Heart left ventricle (tissue), 16 donors: ENCODE measurements at regions not wholly inside any gene's neighbourhood (a gene's known extent, or its start where the extent isn't known, plus 50 kb on each side); places are given as distances from the start of the nearest gene placed in this dataset.

Experiments used
- ATAC-seq, 4 donors: fragments of 200-7000 bp; cut with Tn5 transposase; one replicate each; pipeline ENCODE4 v1.9.1; 2020 to 2022; ENCODE audit warnings: moderate library complexity in 4 of 4, mild to moderate bottlenecking in 3 of 4, moderate number of reproducible peaks in 1 of 4
- DNase-seq, 5 donors: peaks; one replicate each; pipeline ENCODE4 v3.0.0-alpha.2; 2020
- H3K27ac ChIP-seq, 12 donors: fragments of 200-600 bp; sonication (generic) in 4 of 12; one replicate each; pipeline versions ENCODE4 v1.5.0 to v1.8.0; 2016 to 2022; ENCODE audit warnings: mild to moderate bottlenecking in 2 of 12
- H3K27me3 ChIP-seq, 9 donors: fragments of 200-600 bp; sonication (generic) in 2 of 9; one replicate each; pipeline versions ENCODE4 v1.5.1 to v1.8.0; 2016 to 2022; ENCODE audit warnings: mild to moderate bottlenecking in 3 of 9
- H3K36me3 ChIP-seq, 9 donors: fragments of 200-600 bp; sonication (generic) in 2 of 9; one replicate each; pipeline versions ENCODE4 v1.5.0 to v1.8.0; 2018 to 2022; ENCODE audit warnings: mild to moderate bottlenecking in 2 of 9
- H3K4me1 ChIP-seq, 12 donors: fragments of 200-600 bp; sonication (generic) in 4 of 12; one replicate each; pipeline versions ENCODE4 v1.5.0 to v1.8.0; 2016 to 2022; ENCODE audit warnings: mild to moderate bottlenecking in 3 of 12
- H3K4me3 ChIP-seq, 12 donors: fragments of 200-600 bp; sonication (generic) in 4 of 12; one replicate each; pipeline versions ENCODE4 v1.5.0 to v1.8.0; 2017 to 2022; ENCODE audit warnings: mild to moderate bottlenecking in 9 of 12, moderate library complexity in 4 of 12
- H3K9me3 ChIP-seq, 12 donors: fragments of 200-600 bp; sonication (generic) in 4 of 12; one replicate each; pipeline versions ENCODE4 v1.5.0 to v1.8.0; 2016 to 2022; ENCODE audit warnings: mild to moderate bottlenecking in 1 of 12
- POLR2A ChIP-seq, 2 donors: fragments of 450-650 bp; IDR thresholded peaks; one replicate each; pipeline ENCODE4 v1.6.1; 2017; ENCODE audit warnings: antibody characterized with exemption in 2 of 2, mild to moderate bottlenecking in 2 of 2, moderate library complexity in 2 of 2
- WGBS, 4 donors: extraction: QIAGEN DNeasy Blood & Tissue Kit in 2 of 4; methylation state at CpG; one replicate each; pipeline versions ENCODE4 v1.1.5 to v1.1.7; 2013 to 2018; 5-methylcytosine and 5-hydroxymethylcytosine counted together
- intact Hi-C, 10 donors: fragments of 100-400 bp; cut with DNase I; formaldehyde crosslinking; loops; one replicate each; pipeline versions ENCODE4 v1.11.1 to v1.14.2; 2022
- TF ChIP-seq, protein P1 (sequence below), 12 donors: fragments of 200-600 bp; sonication (generic) in 4 of 12; IDR thresholded peaks; one replicate each; pipeline versions ENCODE4 v1.5.0 to v1.8.0; 2018 to 2022; ENCODE audit warnings: antibody characterized with exemption in 12 of 12, mild to moderate bottlenecking in 5 of 12
- donor health status: ischemic (EF 13 %, LVEDD 7.1; RV severe dilation, severe dysfunction).
- donor health status: healthy with polysubstance abuse.
- donor health status: DM: no; HTN: yes; CAD: no.
- donor health status: DM: no; HTN: no; CAD: no.
- donor health status: ischemic (EF 25% LVEDD 6.9; RV normal size, moderate dysfunction).
- donor health status: ischemic (EF 25% LVEDD 5.7; RV mildly dilated, moderate dysfunction).
- donor health status: healthy.
- donor health status: DM: yes; HTN: yes; CAD: no.
- donor health status: ischemic (EF 35%, LVEDD 5.7; RV mildly dilated, moderate dysfunction).
- donor health status: nonischemic (EF 11% LVEDD 7.7; RV severe dilation, severe dysfunction).
- donor health status: DM: yes; HTN: yes; CAD: no.
- donor health status: PGD.
- donor health status: ischemic (EF 29% LVEDD 5.4; RV normal size, mild dysfunction).
- donor health status: nonischemic (EF 23%, LVEDD 6.1; RV moderate dilation, normal function).

DNA sequence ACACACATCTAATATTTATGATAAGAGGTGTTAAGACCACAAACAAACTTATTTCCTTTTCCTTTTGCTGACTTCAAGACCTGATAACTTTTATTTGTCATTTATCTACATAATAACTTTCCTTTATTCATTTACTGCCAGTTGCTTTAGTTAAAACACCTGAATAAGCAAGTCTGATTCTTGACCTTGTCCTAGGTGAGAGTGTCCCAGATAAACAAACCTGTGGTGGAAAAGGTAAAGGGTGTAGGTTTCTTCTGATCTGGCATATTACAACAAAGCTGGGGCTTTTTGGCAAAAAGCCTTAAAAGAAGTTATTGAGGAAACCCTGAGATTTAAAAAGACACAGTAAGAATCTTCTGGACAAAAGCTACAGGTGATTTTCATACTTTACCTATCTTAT lies 191.5 kb downstream of the ZBBX start:
- no peaks in the 10 kb centered on the region for H3K27me3 ChIP-seq
- TF ChIP-seq, protein P1, sequence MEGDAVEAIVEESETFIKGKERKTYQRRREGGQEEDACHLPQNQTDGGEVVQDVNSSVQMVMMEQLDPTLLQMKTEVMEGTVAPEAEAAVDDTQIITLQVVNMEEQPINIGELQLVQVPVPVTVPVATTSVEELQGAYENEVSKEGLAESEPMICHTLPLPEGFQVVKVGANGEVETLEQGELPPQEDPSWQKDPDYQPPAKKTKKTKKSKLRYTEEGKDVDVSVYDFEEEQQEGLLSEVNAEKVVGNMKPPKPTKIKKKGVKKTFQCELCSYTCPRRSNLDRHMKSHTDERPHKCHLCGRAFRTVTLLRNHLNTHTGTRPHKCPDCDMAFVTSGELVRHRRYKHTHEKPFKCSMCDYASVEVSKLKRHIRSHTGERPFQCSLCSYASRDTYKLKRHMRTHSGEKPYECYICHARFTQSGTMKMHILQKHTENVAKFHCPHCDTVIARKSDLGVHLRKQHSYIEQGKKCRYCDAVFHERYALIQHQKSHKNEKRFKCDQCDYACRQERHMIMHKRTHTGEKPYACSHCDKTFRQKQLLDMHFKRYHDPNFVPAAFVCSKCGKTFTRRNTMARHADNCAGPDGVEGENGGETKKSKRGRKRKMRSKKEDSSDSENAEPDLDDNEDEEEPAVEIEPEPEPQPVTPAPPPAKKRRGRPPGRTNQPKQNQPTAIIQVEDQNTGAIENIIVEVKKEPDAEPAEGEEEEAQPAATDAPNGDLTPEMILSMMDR (IDR thresholded peaks at IDR 0.05), result no peak
- no peak for TF ChIP-seq POLR2A (IDR thresholded peaks at IDR 0.05)
- H3K36me3 ChIP-seq, result no peaks in the 10 kb centered on the region
- no peaks in the 10 kb centered on the region for H3K4me1 ChIP-seq
- H3K4me3 ChIP-seq, result no peak overlapping the region
- no peak for DNase-seq
- no peak overlapping the region for H3K27ac ChIP-seq
- no peak for ATAC-seq
- H3K9me3 ChIP-seq, result peaks cover 0 to 19% (median 0%) of the 10 kb centered on the region in 12 donors
- intact Hi-C loops, result no loop called here

DNA sequence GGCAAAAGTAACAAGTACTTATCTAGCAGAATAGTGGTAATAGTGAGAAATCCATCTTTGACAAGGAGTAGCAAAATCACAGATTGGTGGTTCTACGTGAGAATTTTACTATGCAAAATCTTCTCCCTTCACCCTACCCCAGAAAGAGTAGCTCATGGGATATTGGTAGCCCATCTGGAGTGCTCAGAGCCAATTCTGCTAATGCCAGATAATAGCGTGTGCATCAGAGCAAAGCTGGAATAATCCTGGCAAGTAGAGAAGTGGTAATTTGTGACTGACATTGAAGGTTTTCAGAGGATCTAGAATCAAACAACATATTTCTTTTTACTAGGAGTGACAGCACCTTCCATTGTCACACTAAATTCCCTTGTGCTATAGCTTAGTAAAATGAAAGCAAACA lies 192.9 kb downstream of the ZBBX start:
- Histone ChIP-seq H3K4me1 (no peaks in the 10 kb centered on the region), H3K4me3 (peak overlapping the region in 2 of 12 donors; percentile 8 to 24), H3K9me3 (peaks cover 0 to 7% (median 0%) of the 10 kb centered on the region in 12 donors), H3K27ac (no peak overlapping the region), H3K36me3 (no peaks in the 10 kb centered on the region), H3K27me3 (no peaks in the 10 kb centered on the region)
- no peak for DNase-seq
- ATAC-seq, result no peak
- 59 to 74% (median 64%) methylated on average over 2 of the region's 2 CpGs for WGBS, 4 donors
- TF ChIP-seq, protein P1 (IDR thresholded peaks at IDR 0.05), result no peak
- no peak for TF ChIP-seq POLR2A (IDR thresholded peaks at IDR 0.05)
- intact Hi-C loops, result no loop called here

DNA sequence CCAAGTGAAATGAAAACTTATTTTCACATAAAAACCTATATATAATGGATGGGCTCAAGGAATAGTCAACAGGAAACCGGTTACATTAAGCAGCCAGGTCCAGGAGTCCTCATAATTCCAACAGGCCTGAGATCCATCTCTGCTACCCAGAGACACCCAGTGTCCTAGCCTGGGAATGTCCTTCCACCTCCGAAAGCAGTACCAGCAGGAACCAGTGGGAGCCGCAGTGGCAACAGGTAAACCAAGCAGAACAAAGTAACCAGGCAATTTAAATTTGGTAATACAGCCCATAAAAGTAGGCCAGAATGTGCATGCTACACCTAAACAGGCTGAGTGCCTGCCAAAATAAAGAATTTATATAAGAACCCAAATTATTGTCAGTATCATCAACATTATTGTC lies 195.6 kb downstream of the ZBBX start:
- ATAC-seq (no peak), DNase-seq (no peak)
- 70 to 81% (median 75%) methylated on average over 3 of the region's 3 CpGs for whole genome bisulfite sequencing, 4 donors
- no peak overlapping the region for H3K27ac ChIP-seq
- H3K4me3 ChIP-seq, result no peak overlapping the region
- H3K36me3 ChIP-seq, result no peaks in the 10 kb centered on the region
- no peaks in the 10 kb centered on the region for H3K9me3 ChIP-seq
- no peaks in the 10 kb centered on the region for H3K4me1 ChIP-seq
- TF ChIP-seq, protein P1 (IDR thresholded peaks at IDR 0.05), result no peak
- no peak for TF ChIP-seq POLR2A (IDR thresholded peaks at IDR 0.05)
- intact Hi-C loops, result no loop called here
- H3K27me3 ChIP-seq, result no peaks in the 10 kb centered on the region

DNA sequence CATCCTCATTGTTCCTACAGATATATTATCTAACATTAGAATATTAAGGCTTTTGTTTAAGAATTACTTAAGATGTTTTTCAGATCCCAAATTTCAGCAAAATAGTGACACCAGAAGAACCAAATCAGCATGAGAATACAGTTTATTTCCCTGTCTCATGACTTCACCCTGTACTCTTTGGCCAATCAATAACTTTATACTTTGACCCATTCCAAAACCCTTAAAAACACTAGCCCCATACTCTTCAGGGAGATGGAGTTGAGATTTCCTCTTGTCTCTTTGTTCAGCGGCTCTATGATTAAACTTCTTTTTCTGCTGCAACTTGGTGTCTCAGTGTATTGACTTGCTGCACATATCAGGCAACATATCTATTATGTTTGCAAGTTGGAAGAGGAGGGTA lies 207.7 kb downstream of the ZBBX start:
- no peaks in the 10 kb centered on the region for H3K27me3 ChIP-seq
- no peak for ATAC-seq
- intact Hi-C loops, result no loop called here
- WGBS, 4 donors, result 74 to 89% (median 82%) methylated on average over 1 of the region's 1 CpG
- no peak overlapping the region for H3K27ac ChIP-seq
- peaks cover 0 to 15% (median 5%) of the 10 kb centered on the region in 12 donors for H3K9me3 ChIP-seq
- no peak overlapping the region for H3K4me3 ChIP-seq
- H3K36me3 ChIP-seq, result no peaks in the 10 kb centered on the region
- no peak for TF ChIP-seq POLR2A (IDR thresholded peaks at IDR 0.05)
- TF ChIP-seq, protein P1 (IDR thresholded peaks at IDR 0.05), result no peak
- no peak for DNase-seq
- peaks cover 0 to 6% (median 4%) of the 10 kb centered on the region in 12 donors for H3K4me1 ChIP-seq
